Sciatic nerve (tissue), 2 donors: ENCODE measurements at regions not wholly inside any gene's neighbourhood (a gene's known extent, or its start where the extent isn't known, plus 50 kb on each side); places are given as distances from the start of the nearest gene placed in this dataset.

Experiments
- ATAC-seq: fragments of 200-7000 bp; cut with Tn5 transposase; one replicate; pipeline ENCODE4 v1.9.1; 2020; ENCODE audit warnings: mild to moderate bottlenecking, moderate library complexity
- DNase-seq: peaks from one replicate; pipeline ENCODE4 v3.0.0-alpha.2; 2020; ENCODE audit warnings: low spot score
- intact Hi-C: fragments of 100-400 bp; cut with DNase I; formaldehyde crosslinking; loops from one replicate; pipeline ENCODE4 v1.14.2; 2022
- donor health status: DM: no; HTN: no; CAD: no.
- donor health status: DM: no; HTN: no; CAD: no.

DNA sequence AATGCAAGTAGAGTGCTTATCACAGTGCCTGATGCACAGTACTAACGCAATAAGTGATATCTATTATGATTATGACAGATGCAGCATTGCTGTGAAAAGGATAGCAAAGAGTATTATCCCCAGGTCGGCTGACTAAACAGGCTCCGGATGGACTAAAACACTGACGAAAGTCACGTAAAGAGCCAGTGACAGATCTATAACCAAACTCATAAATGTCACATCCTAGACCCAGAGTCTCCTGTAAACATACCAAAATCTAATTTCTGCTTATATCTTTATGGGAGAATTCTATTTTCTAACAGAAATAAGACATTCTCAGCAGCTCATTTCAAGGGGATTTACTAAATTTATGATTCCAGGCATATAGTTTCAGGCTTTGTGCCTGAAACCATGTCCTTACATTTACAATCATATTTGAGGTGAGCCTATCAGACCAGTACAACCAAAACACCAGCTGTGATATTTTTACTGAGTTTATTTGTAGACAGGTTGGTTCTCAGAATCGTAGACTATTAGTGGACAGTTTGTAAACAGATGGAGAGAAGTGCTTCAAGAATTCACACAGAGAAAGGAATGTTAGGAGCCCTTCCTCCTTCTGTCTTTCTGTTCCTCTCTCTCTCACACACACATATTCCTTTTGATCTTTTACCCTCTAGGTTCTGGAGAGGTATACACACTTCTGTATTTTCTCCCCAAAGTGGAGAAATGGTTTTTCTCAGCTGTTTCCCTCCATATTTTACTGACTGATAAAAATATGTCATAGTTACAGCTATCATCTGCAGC lies 52.4 kb upstream of the WDR26 start:
- no peak for DNase-seq
- no peak for ATAC-seq
- intact Hi-C loops = no loop called here

- intact Hi-C loops = no loop called here
- ATAC-seq (no peak), DNase-seq (no peak)
These were observed 54.4 kb upstream of the WDR26 start for GRCh38 chr1:224488806-224489499.

- intact Hi-C loops = no loop called here
- ATAC-seq = no peak
- no peak for DNase-seq
These were observed 55.2 kb upstream of the WDR26 start for GRCh38 chr1:224489534-224490365.

- DNase-seq (no peak), ATAC-seq (no peak)
- intact Hi-C loops = no loop called here
These were observed 56.2 kb upstream of the WDR26 start for GRCh38 chr1:224490549-224491537.

DNA sequence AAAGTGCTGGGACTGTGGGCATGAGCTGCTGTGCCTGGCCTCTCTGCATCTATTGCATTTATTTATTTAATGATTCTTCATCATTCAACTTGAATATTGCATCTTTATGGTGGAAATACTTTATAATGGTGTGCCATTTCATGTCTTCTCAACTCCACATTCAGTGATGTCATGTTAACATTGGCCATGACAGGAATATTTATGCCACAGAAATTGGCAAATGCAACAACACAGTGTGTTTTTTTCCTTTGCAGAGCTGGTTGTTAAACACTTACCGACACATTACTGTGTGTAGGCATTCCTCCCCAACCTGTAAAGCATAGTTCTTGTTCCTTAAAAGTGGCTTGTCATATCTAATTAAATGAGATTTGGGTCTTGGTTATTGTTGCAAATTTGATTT lies 57.4 kb upstream of the WDR26 start:
- intact Hi-C loops = no loop called here
- DNase-seq (no peak), ATAC-seq (no peak)

GRCh38 chr1:224492632-224493031 lies 58.0 kb upstream of the WDR26 start:
- DNase-seq (no peak), ATAC-seq (no peak)
- intact Hi-C loops = no loop called here

- DNase-seq = no peak
- intact Hi-C loops = no loop called here
These were observed 58.7 kb upstream of the WDR26 start for GRCh38 chr1:224493269-224493668.

DNA sequence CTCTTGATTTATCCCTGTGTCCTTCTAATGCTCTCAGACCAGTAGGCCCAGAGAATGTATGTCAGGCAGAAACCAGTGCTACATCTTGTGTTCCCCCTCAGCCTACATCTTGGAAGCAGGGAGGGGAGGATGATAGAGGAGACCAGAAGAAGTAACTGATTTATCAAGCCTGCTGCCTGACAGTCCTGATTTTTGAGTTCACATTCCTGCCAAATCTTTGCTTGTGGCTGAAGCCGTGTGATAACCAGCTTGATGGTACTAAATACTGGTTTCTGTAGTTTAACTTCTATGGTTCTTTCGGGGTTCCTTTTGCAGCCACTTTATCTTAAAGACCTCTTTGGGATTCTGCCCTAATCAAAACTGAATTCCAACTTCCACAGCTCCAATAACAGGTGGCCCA lies 59.7 kb upstream of the WDR26 start:
- DNase-seq (no peak), ATAC-seq (no peak)
- intact Hi-C loops = no loop called here

More at GRCh38 chr1:224493269-224493668, 58.7 kb upstream of the WDR26 start:
- ATAC-seq = no peak

- no peak for ATAC-seq
- intact Hi-C loops = no loop called here
These were observed 61.3 kb upstream of the WDR26 start for GRCh38 chr1:224495866-224496265.

DNA sequence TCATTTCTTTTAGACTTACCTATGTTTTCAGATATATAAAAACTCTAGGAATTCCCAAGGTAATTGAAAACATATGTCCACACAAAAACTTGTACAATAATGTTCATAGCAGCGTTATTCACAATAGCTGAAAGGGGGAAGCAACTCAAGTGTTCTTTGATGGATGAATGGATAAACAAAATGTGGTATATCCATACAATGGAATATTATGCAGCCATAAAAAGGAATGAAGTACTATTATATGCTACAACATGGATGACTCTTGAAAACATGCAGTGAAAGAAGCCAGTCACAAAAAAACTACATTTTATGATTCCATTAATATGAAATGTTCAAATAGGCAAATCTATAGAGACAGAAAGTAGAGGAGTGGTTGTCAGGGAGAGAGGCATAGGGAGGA lies 62.2 kb upstream of the WDR26 start:
- DNase-seq (no peak), ATAC-seq (no peak)
- intact Hi-C loops = no loop called here

More at GRCh38 chr1:224495866-224496265, 61.3 kb upstream of the WDR26 start:
- DNase-seq = no peak

- intact Hi-C loops = no loop called here
- DNase-seq (no peak), ATAC-seq (peak; percentile 53)
These were observed 63.3 kb upstream of the WDR26 start for GRCh38 chr1:224497714-224498573.

DNA sequence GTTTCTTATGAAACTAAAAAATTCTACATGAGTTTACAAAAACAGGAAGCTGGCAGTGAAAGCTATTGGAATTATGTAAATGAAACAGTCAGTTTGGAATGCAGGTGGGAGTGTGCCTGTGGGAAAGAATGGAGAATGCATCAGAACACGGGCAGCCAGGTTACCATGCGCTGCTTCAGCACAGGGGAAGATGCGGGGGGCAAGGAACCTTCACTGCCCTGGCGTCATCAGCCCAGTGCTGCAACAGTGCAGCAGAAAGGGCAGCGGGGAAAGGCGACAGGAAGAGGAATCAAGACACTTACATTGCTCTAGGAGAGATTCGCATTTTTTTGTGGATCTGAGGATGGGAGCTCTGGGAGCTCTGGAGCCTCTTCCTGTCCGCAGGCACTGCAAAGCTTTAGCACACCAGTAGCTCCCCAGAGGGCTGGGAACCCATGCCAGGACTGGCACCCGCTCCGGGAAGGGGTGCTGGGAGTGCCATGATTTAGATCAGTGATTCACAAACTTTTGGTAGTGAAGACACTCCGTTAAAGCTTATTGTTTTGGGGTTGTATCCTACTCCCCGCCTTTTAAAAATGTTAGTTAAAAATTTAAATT lies 64.1 kb upstream of the WDR26 start:
- no peak for ATAC-seq
- no peak for DNase-seq

GRCh38 chr1:224499204-224499603 lies 64.6 kb upstream of the WDR26 start:
- ATAC-seq = no peak
- no peak for DNase-seq
- intact Hi-C loops = no loop called here

More for the DNA sequence above, 64.1 kb upstream of the WDR26 start:
- intact Hi-C loops = no loop called here

- intact Hi-C loops = no loop called here
- ATAC-seq = no peak
- no peak for DNase-seq
These were observed 66.2 kb upstream of the WDR26 start for GRCh38 chr1:224500796-224501195.

- no peak for ATAC-seq
- no peak for DNase-seq
- intact Hi-C loops = no loop called here
These were observed 67.2 kb upstream of the WDR26 start for GRCh38 chr1:224501836-224502235.

DNA sequence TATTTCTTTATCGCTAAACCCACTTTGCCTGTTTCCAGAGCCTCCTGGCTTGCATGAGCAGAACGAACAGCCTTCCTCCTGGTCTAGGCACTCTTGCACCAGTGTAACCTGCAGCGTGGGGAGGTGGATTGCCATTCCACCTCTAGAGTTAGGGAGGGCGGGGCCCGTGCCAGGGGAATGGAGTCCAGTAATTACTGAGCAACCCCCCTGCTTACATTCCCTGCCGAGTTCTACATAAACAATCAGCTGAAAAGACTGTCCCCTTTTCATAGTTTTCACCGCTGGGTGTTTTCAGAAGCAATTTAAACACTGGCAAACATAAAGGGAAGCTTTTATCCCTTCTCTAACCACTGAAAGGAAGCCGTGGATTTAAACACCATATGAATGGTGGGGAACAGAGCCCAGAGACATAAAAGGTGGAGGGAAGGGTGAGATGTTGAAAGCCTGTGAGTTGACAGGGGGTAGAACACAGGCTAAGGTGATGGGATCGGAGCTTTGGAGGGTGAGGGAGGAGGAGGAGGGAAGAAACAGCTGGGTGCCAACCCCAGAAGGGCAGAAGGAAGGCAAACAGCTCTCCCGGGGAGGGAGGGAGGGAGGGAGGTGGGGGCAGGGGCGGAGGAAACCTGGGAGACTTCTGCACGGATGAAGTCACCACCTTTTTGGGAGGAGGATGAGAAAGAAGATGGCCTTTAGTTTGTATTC lies 68.0 kb upstream of the WDR26 start:
- DNase-seq (no peak), ATAC-seq (no peak)
- intact Hi-C loops = no loop called here
